ENCODE measurements at regions not wholly inside any gene's neighbourhood (a gene's known extent, or its start where the extent isn't known, plus 50 kb on each side); places are given as distances from the start of the nearest gene placed in this dataset.
A peak's percentile ranks its signal among the peaks of the same experiment; 100 is the strongest.

DNA sequence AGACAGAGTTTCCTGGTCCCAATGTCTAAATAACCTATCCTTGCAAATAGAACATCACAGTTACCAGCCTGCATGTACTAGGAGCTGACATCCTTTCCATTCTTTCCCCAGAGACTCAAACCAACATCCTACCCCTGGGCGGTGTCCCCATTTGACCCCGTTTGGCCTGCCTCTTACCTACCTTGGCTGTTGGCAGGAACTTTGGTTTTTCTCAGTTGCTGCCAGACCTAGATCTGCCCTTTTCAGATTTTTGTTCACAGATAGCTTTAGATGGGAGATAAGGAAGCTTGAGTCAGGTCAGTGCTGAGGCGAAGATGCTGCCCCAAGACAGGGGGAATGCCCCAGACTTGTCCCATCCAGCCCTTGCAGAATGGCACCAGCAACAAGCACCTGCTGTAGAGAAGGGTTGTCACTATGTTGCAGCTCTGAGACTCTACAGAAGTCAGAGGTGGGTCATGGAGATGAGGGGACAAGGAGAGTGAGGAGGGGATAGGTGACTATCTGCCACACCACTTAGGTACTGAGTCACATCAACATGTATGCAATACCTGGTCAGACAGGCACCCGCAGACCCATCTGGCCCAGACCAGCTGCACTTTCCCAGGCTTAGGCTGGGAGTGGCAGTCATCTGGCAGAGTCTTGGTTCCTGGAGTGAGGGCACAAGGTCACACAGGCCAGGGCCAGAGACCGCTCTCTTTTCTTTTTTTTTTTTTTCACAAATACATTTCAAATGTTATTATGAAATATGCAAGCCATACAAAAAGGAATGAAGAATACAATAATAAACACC, 61.5 kb upstream of the POU2AF1 start:
- H3K27me3 ChIP-seq (ENCODE audit: insufficient read depth, low read length): peaks cover 4% of the 10 kb centered on the region
- no peak for DNase-seq (ENCODE audit: insufficient read length, low spot score, missing footprints)
- H3K27ac ChIP-seq (ENCODE audit: low read depth, low read length): no peak overlapping the region
- TF ChIP-seq, protein P1, sequence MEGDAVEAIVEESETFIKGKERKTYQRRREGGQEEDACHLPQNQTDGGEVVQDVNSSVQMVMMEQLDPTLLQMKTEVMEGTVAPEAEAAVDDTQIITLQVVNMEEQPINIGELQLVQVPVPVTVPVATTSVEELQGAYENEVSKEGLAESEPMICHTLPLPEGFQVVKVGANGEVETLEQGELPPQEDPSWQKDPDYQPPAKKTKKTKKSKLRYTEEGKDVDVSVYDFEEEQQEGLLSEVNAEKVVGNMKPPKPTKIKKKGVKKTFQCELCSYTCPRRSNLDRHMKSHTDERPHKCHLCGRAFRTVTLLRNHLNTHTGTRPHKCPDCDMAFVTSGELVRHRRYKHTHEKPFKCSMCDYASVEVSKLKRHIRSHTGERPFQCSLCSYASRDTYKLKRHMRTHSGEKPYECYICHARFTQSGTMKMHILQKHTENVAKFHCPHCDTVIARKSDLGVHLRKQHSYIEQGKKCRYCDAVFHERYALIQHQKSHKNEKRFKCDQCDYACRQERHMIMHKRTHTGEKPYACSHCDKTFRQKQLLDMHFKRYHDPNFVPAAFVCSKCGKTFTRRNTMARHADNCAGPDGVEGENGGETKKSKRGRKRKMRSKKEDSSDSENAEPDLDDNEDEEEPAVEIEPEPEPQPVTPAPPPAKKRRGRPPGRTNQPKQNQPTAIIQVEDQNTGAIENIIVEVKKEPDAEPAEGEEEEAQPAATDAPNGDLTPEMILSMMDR (IDR thresholded peaks at IDR 0.05; ENCODE audit: extremely low read depth, low read depth, low read length): no peak
- H2AFZ ChIP-seq (ENCODE audit: low read length): no peak overlapping the region
- H3K4me3 ChIP-seq (ENCODE audit: insufficient read depth, low read length): no peak overlapping the region
- no peaks in the 10 kb centered on the region for H4K20me1 ChIP-seq (ENCODE audit: insufficient read depth, low read length)
- no peaks in the 10 kb centered on the region for H3K4me1 ChIP-seq (ENCODE audit: insufficient read depth, low read length)
- no peaks in the 10 kb centered on the region for H3K9me3 ChIP-seq (ENCODE audit: low read depth, low read length)
- no peaks in the 10 kb centered on the region for H3K79me2 ChIP-seq (ENCODE audit: insufficient read depth, low read length)
- no peak overlapping the region for H3K4me2 ChIP-seq (ENCODE audit: insufficient read depth, low read length)
- H3K36me3 ChIP-seq (ENCODE audit: insufficient read depth, low read length): no peaks in the 10 kb centered on the region

DNA sequence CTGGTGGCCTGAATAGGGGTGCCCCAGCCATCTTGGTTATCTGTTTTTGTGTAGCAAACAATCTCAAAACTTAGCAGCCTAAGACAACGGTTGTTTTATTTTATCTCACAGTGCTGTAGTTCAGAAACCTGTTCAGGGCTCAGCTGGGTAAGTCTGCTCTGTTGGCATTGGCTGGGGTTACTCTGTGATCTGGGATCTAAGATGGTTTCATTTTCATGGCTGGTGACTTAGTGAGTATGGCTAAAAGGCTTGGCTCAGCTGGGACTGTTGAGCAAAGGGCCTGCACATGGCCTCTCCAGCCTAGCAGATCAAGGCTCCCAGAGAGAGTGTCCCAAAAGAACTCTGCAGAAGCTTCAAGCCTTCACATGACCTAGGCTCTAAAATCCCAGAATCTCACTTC, 60.8 kb upstream of the POU2AF1 start:
- no peak overlapping the region for H2AFZ ChIP-seq (ENCODE audit: low read length)
- H3K27me3 ChIP-seq (ENCODE audit: insufficient read depth, low read length): peaks cover 6% of the 10 kb centered on the region
- DNase-seq (ENCODE audit: insufficient read length, low spot score, missing footprints): no peak
- no peak overlapping the region for H3K4me3 ChIP-seq (ENCODE audit: insufficient read depth, low read length)
- no peak overlapping the region for H3K4me2 ChIP-seq (ENCODE audit: insufficient read depth, low read length)
- no peaks in the 10 kb centered on the region for H3K4me1 ChIP-seq (ENCODE audit: insufficient read depth, low read length)
- TF ChIP-seq, protein P1 (IDR thresholded peaks at IDR 0.05; ENCODE audit: extremely low read depth, low read depth, low read length): no peak
- H3K27ac ChIP-seq (ENCODE audit: low read depth, low read length): no peak overlapping the region
- no peaks in the 10 kb centered on the region for H3K9me3 ChIP-seq (ENCODE audit: low read depth, low read length)
- H3K79me2 ChIP-seq (ENCODE audit: insufficient read depth, low read length): no peaks in the 10 kb centered on the region
- H3K36me3 ChIP-seq (ENCODE audit: insufficient read depth, low read length): no peaks in the 10 kb centered on the region
- no peaks in the 10 kb centered on the region for H4K20me1 ChIP-seq (ENCODE audit: insufficient read depth, low read length)

DNA sequence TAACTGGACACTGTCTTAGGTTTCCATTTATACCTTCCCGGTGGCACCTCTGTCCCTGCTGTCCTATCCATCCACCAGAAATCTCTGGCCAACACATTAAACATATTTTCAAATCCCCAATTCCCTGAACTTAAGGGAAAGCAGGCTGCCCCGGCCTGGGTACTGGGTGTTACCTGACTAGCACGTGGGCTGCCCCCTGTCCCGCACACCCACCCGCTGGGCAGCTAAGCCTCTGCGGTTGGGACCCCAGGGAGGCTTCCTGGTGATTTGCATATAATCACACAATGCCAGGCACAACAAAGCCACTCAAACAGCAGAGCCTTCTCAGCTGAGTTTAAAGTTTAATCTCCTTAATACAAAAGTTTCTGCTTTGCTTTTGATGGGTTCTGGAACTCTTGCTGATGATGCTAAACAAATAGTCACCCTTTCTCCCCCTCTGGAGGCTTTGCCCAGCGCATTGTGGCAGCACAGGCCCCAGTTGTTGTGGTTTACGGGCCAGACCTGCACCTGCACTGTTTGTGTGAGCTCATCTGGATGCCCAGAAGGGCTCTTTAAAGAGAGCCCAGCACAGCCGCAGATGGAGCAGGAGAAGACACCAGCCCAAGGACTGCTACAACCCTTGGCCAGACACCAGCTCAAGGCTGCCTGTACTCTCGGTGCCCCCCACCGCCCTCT, 59.9 kb upstream of the POU2AF1 start:
- DNase-seq (ENCODE audit: insufficient read length, low spot score, missing footprints): peak; percentile 30
- Histone ChIP-seq H3K79me2 (ENCODE audit: insufficient read depth, low read length) (no peaks in the 10 kb centered on the region), H3K27me3 (ENCODE audit: insufficient read depth, low read length) (peaks cover 7% of the 10 kb centered on the region)

DNA sequence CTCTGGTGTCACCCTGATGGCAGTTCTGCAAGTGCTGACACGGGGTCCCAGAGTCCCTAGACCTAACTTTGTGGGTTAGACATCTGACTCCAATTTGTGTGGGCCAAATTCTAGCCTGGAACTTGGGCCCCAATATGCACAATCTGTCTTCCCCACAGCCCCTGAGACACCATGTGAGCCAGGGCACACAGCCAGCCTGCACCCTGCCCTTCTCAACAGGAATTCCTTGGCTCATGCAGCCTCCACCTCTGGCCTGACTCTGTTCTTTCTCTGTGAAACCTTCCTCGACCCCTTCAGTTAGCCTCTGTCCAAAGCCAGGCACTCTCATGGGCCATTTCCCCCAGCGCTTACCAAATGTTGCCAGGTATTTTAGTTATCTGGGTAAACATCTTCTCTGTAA, 59.1 kb upstream of the POU2AF1 start:
- H3K4me2 ChIP-seq (ENCODE audit: insufficient read depth, low read length): no peak overlapping the region
- H3K27ac ChIP-seq (ENCODE audit: low read depth, low read length): no peak overlapping the region
- H2AFZ ChIP-seq (ENCODE audit: low read length): no peak overlapping the region
- H3K79me2 ChIP-seq (ENCODE audit: insufficient read depth, low read length): no peaks in the 10 kb centered on the region
- no peaks in the 10 kb centered on the region for H3K4me1 ChIP-seq (ENCODE audit: insufficient read depth, low read length)
- no peaks in the 10 kb centered on the region for H3K36me3 ChIP-seq (ENCODE audit: insufficient read depth, low read length)
- no peak for DNase-seq (ENCODE audit: insufficient read length, low spot score, missing footprints)
- no peaks in the 10 kb centered on the region for H3K9me3 ChIP-seq (ENCODE audit: low read depth, low read length)
- H3K4me3 ChIP-seq (ENCODE audit: insufficient read depth, low read length): no peak overlapping the region
- H4K20me1 ChIP-seq (ENCODE audit: insufficient read depth, low read length): no peaks in the 10 kb centered on the region
- peaks cover 4% of the 10 kb centered on the region for H3K27me3 ChIP-seq (ENCODE audit: insufficient read depth, low read length)
- TF ChIP-seq, protein P1 (IDR thresholded peaks at IDR 0.05; ENCODE audit: extremely low read depth, low read depth, low read length): no peak

More for the DNA sequence above, 59.9 kb upstream of the POU2AF1 start:
- Histone ChIP-seq H3K4me2 (ENCODE audit: insufficient read depth, low read length) (no peak overlapping the region), H3K27ac (ENCODE audit: low read depth, low read length) (no peak overlapping the region), H3K4me3 (ENCODE audit: insufficient read depth, low read length) (no peak overlapping the region), H3K4me1 (ENCODE audit: insufficient read depth, low read length) (no peaks in the 10 kb centered on the region), H3K9me3 (ENCODE audit: low read depth, low read length) (no peaks in the 10 kb centered on the region), H3K36me3 (ENCODE audit: insufficient read depth, low read length) (no peaks in the 10 kb centered on the region), H2AFZ (ENCODE audit: low read length) (no peak overlapping the region), H4K20me1 (ENCODE audit: insufficient read depth, low read length) (no peaks in the 10 kb centered on the region)
- TF ChIP-seq, protein P1 (IDR thresholded peaks at IDR 0.05; ENCODE audit: extremely low read depth, low read depth, low read length): no peak
